GM12873 (cell line): ENCODE measurements at regions not wholly inside any gene's neighbourhood (a gene's known extent, or its start where the extent isn't known, plus 50 kb on each side); places are given as distances from the start of the nearest gene placed in this dataset.

Source experiments
- TF ChIP-seq, protein P1 (sequence below): IDR thresholded peaks from 2 replicates; pipeline ENCODE4 v1.5.1; 2012; ENCODE audit warnings: low read depth, mild to moderate bottlenecking, moderate library complexity, low read length, control low read depth; ENCODE audit not compliant: insufficient read depth; ENCODE audit errors: missing control alignments

- TF ChIP-seq, protein P1, sequence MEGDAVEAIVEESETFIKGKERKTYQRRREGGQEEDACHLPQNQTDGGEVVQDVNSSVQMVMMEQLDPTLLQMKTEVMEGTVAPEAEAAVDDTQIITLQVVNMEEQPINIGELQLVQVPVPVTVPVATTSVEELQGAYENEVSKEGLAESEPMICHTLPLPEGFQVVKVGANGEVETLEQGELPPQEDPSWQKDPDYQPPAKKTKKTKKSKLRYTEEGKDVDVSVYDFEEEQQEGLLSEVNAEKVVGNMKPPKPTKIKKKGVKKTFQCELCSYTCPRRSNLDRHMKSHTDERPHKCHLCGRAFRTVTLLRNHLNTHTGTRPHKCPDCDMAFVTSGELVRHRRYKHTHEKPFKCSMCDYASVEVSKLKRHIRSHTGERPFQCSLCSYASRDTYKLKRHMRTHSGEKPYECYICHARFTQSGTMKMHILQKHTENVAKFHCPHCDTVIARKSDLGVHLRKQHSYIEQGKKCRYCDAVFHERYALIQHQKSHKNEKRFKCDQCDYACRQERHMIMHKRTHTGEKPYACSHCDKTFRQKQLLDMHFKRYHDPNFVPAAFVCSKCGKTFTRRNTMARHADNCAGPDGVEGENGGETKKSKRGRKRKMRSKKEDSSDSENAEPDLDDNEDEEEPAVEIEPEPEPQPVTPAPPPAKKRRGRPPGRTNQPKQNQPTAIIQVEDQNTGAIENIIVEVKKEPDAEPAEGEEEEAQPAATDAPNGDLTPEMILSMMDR = no peak
These were observed 795.3 kb upstream of the AADAT start for GRCh38 chr4:170884969-170885570.

GRCh38 chr4:170875868-170876267 lies 786.1 kb upstream of the AADAT start:
- TF ChIP-seq, protein P1 = peak; percentile 7

GRCh38 chr4:170872794-170873193 lies 783.0 kb upstream of the AADAT start:
- TF ChIP-seq, protein P1 = no peak

GRCh38 chr4:170868170-170868569 lies 778.4 kb upstream of the AADAT start:
- TF ChIP-seq, protein P1 = no peak

DNA sequence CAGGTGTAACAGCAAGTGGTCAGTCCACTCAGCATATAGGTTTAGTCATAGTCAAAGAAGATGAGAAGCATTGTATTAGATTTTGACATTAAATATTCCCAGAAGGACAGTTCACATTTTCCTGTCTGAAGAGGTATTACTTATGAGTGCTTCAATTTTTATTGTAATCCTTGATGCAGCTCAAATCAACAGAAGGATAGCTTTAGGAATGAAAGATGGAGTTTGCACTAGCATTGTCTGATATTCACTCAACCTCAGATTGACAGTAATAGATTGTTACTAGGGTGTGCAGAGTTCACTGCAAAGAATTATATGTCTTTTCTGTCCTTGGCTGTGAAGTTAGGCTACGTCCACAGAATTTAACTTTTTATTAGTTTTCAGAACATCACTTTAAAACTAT lies 764.3 kb upstream of the AADAT start:
- TF ChIP-seq, protein P1 = no peak

DNA sequence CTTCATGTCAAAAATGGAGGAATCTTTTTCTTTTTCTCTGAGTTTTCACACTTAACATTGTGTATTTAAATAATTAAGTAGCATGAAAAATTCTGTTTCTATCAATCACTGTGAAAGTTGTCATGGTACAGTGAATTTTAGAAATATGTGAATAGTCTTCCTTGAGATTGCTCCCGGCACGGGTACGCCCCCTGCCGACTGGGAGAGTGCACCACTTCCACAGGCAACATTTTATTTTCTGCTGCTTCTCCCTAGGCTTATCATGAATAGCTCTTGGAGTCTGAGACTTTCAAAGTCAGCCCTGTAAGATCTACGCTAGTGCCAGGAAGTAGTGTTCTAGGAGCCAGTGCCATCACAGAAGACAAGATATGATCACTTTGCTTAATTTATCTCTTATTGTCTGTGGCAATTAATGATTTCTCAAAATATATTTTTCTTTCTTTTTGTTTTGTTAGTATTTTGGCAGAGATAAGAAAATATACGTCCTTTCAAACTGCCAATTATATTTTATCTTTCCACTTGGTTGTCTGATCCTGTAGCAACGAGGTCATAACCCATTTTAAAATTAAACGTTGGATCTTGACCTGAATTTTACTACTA lies 763.8 kb upstream of the AADAT start:
- TF ChIP-seq, protein P1 = peak; percentile 77

- TF ChIP-seq, protein P1 = no peak
These were observed 760.2 kb upstream of the AADAT start for GRCh38 chr4:170849969-170850368.
